Stimulated activated CD4-positive, alpha-beta T cell treated with anti-CD3 and anti-CD28 coated beads, Interleukin-15, amount 100 ng/mL, for 1 hour (primary cell): ENCODE measurements at regions not wholly inside any gene's neighbourhood (a gene's known extent, or its start where the extent isn't known, plus 50 kb on each side); places are given as distances from the start of the nearest gene placed in this dataset.

Experiments used
- DNase-seq, 2 donors: peaks; one replicate each; pipeline ENCODE4 v3.0.0-alpha.2; 2020; ENCODE audit warnings: low read depth in 1 of 2, low spot score in 1 of 2

- DNase-seq = no peak
These were observed 139.5 kb upstream of the NDUFV2 start for GRCh38 chr18:8962855-8963635.

DNA sequence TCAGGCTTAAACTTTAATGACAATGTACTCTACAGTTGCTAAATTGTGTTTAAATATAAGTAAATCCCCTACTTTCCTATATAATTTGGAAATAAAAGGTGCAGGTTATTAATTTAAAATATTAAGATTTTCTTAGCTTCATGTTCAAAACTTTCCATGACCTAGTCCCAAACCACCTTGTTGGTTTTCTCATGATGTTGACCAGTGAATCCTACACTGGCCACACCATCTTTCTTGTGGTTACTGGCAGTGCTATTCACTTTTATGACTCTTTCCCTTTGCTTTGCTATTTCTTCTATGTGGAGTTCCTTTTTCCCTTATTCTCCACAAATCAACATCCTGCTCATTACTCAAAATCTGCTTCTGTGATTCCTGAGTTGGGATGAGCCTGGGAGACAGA is 138.6 kb upstream of the NDUFV2 start:
- DNase-seq = no peak

DNA sequence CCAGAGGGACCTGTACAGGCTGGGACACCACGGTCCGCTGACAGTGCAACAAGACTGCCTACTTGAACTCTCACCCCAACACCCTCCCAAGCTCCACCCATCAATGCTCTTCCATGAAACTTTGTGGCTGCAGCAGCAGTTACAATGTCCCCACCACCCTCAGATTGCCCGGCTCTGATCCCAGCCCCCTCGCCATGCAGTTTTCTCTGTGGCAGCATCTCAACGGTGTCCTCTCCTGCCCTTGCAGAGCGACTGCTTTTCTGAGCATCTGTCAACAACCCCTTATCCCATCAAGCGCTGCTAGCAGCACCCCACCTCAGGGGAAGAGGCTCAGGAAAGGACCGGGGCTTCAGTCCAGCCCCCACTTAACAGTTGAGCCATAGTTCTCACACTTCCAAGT is 137.1 kb upstream of the NDUFV2 start:
- no peak for DNase-seq

DNA sequence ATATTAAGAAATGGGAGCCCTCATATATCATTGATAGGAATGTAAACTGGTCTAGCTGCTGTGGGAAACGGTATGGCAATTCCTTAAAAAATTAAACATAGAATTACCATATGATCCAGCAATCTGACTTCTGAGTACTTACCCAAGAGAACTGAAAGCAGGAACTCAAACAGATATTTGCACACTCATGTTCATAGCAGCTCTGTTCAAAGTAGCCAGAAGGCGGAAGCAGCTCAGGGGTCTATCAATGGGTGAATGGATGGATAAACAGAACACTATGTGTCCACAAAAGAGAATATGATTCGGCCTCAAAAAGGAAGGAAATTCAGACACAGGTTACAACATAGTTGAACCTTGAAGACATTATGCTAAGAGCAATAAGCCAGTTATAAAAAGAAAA is 135.7 kb upstream of the NDUFV2 start:
- DNase-seq = no peak

DNA sequence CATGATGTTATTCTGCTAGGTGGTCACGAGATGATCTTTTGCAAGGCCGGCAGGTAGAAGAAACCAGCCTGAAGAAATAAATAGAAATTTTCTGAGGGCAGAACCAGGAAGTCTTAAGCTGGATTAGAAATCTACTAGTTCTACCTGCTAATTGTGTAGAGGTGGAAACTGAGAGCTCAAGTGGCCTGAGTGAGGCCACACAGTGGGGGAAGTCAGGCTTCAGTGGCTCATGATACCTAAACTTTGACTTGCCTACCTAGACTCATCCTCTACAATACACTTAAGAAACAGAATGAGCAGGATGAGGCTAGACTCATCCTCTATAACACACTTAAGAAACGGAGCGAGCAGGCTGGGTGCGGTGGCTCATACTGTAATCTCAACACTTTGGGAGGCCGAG is 134.9 kb upstream of the NDUFV2 start:
- no peak for DNase-seq

- DNase-seq = no peak
These were observed 132.7 kb upstream of the NDUFV2 start for GRCh38 chr18:8969639-8970390.

DNA sequence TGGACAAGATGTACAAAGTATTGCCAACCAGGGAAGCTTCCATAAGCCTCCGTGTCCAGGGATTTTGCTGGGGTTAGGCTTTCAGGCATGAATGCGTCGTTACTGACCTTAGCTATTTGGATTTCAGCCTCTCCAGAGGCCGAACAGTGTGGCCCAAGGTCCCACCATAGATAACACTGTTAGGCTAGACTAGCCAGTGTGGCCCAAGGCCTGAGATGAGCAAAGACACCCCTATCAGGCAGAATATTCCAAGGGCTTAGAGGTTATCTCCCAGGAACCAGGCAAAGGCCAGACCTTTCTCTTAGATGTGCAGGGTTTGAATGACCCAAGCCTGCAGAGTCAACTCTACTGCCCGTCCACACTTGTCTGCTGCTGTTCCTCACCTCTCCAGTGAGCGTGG is 131.7 kb upstream of the NDUFV2 start:
- no peak for DNase-seq

GRCh38 chr18:8972116-8972515 is 130.4 kb upstream of the NDUFV2 start:
- DNase-seq = no peak

GRCh38 chr18:8974279-8974678 is 128.2 kb upstream of the NDUFV2 start:
- DNase-seq = no peak

GRCh38 chr18:8974696-8975095 is 127.8 kb upstream of the NDUFV2 start:
- no peak for DNase-seq

- no peak for DNase-seq
These were observed 126.9 kb upstream of the NDUFV2 start for GRCh38 chr18:8975624-8976023.

GRCh38 chr18:8976606-8977005 is 125.9 kb upstream of the NDUFV2 start:
- DNase-seq = no peak

DNA sequence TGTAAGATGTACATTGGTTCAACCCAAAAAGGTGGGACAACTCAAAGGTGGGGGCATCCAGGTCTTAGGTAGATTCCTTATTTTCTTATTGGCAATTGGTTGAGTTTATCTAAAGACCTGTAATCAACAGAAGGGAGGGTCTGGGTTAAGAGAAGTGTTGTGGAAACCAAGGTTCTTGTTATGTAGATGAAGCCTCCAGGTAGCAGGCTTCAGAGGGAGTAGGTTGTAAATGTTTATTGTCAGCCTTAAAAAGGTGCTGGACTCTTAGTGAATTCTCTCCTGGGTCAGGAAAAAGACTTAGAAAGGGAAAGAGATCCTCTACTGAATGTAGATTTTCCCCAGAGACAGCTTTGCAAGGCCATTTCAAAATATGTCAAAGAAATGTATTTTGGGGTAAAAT is 125.3 kb upstream of the NDUFV2 start:
- DNase-seq = no peak

GRCh38 chr18:8977701-8978100 is 124.8 kb upstream of the NDUFV2 start:
- no peak for DNase-seq

- no peak for DNase-seq
These were observed 124.1 kb upstream of the NDUFV2 start for GRCh38 chr18:8978394-8978793.

GRCh38 chr18:8979258-8979988 is 123.1 kb upstream of the NDUFV2 start:
- DNase-seq = no peak

GRCh38 chr18:8980496-8980895 is 122.0 kb upstream of the NDUFV2 start:
- no peak for DNase-seq

DNA sequence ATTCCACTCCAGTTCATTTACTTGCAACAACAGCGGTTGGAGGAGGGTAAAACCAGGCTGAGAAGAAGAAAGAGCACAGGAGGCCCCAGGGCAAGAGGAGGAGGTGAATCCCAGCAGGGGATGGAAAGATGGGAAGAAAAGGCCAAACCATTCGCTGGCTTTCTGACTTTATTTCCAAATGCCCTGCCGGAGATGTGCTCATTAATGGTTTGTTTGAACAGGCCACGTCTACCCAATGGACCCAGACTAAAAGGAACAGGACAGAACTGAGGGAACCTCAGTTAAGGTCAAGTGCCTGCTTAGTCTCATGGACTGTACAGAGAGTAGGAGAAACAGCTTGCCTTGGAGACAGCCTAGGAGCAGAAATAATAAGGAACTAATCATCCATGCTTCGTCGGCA is 121.6 kb upstream of the NDUFV2 start:
- DNase-seq = no peak

DNA sequence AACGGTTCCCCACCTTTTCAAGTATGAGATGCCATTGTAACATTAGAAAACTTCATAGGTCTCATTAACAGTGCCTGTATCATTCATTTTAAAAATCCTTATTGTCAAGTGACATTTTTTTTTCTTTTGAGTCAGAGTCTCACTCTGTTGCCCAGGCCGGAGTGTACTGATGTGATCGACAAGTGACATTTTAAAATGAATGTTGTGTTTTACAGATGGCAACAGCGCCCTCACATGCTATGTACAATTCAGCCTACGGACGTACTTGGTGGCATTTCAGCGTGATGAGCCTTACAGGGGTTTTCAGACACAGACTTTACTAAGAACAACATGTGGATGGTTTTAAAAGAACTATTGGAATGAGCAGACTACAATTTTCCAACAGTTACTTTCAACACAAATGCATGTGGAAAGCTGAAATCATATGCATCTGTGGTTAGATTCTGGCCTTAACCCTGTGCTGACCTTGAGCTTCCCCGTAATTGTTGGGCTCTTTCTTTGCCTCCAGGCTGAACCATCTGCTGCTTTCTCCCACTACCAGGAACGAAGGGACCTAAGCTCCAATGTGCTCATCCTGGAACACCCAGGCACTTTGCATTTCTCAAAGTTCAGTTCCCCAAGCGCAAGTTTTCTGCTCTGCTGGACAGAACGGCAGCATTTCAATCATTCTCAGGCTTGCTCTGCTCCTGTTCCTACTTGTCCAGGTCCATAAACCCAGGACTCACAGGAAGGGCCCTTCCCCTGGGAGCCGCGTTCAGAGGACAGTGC is 119.9 kb upstream of the NDUFV2 start:
- DNase-seq = no peak

DNA sequence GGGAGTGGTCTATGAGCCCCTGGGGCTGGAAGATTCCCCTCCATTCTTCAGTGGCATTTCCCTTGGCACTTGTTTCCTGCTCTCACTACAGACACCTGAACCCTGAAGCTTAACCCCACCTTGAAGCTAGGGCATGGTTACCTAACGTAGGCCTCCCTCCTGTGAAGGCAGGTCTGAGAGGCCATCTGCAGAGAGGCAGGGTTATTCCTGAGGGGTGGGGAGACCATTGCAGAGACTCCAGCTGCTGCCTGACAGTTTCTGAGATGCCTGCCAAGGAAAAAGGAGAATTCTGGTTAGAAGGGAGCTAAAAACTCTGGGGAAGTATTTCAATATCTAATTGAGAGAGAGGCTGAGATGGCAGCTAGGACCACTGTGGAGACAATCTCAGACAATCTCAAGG is 119.3 kb upstream of the NDUFV2 start:
- DNase-seq = no peak

DNA sequence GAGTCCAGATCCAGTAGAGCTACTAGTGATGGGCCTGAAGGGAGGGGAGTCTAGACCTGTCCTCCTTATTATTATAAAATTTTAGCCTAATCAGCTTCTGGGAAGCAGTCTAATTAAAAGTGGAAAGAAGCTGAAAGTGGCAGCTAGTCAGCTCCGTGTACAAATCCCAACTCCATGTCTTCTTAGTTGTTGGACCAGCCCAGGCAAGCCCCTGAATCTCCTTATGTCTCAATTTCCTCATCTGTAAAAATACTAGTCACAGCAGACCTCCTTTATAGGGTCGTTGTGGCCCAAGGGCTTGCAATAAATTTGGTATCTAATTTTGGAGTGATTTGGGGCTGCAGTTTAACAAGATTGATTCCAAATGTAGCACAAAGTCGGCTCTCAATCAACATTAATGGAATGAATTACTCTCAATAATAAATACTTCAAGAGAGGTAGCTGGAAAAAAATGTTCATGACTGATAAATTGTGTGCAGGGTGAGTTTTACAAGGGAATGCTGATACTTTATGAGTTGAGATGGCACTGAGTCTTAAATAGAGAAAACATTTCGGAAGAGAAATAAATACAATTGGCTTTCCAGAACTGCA is 118.3 kb upstream of the NDUFV2 start:
- DNase-seq = no peak
